Stimulated activated CD8-positive, alpha-beta memory T cell treated with anti-CD3 and anti-CD28 coated beads, Interleukin-15, amount 100 ng/mL, for 1 hour (primary cell): ENCODE measurements at regions not wholly inside any gene's neighbourhood (a gene's known extent, or its start where the extent isn't known, plus 50 kb on each side); places are given as distances from the start of the nearest gene placed in this dataset.

Source experiments
- DNase-seq: peaks from one replicate; pipeline ENCODE4 v3.0.0-alpha.2; 2020; ENCODE audit warnings: low read depth

GRCh38 chr13:24008679-24009078, 111.4 kb upstream of the C1QTNF9B start:
- no peak for DNase-seq

- DNase-seq = no peak
Measured at GRCh38 chr13:24011266-24011665, 114.0 kb upstream of the C1QTNF9B start.

- DNase-seq = no peak
Measured at GRCh38 chr13:24012648-24013047, 115.3 kb upstream of the C1QTNF9B start.

GRCh38 chr13:24013189-24013588, 115.9 kb upstream of the C1QTNF9B start:
- DNase-seq = no peak

- no peak for DNase-seq
Measured at GRCh38 chr13:24016046-24016445, 118.7 kb upstream of the C1QTNF9B start.

GRCh38 chr13:24022568-24022967, 125.3 kb upstream of the C1QTNF9B start:
- DNase-seq = no peak

GRCh38 chr13:24023073-24023472, 125.8 kb upstream of the C1QTNF9B start:
- DNase-seq = no peak

GRCh38 chr13:24027494-24027893, 130.2 kb upstream of the C1QTNF9B start:
- no peak for DNase-seq

GRCh38 chr13:24032252-24032651, 128.3 kb upstream of the SPATA13 start:
- DNase-seq = no peak

GRCh38 chr13:24032674-24033073, 127.8 kb upstream of the SPATA13 start:
- DNase-seq = no peak

GRCh38 chr13:24033527-24034302, 126.8 kb upstream of the SPATA13 start:
- DNase-seq = no peak

- DNase-seq = no peak
Measured at GRCh38 chr13:24035411-24035810, 125.1 kb upstream of the SPATA13 start.

GRCh38 chr13:24036115-24036514, 124.4 kb upstream of the SPATA13 start:
- no peak for DNase-seq

GRCh38 chr13:24038405-24038804, 122.1 kb upstream of the SPATA13 start:
- DNase-seq = no peak

- no peak for DNase-seq
Measured at GRCh38 chr13:24038841-24039330, 121.6 kb upstream of the SPATA13 start.

- DNase-seq = no peak
Measured at GRCh38 chr13:24039621-24040475, 120.7 kb upstream of the SPATA13 start.

- no peak for DNase-seq
Measured at GRCh38 chr13:24040835-24041234, 119.7 kb upstream of the SPATA13 start.

GRCh38 chr13:24041651-24042225, 118.8 kb upstream of the SPATA13 start:
- no peak for DNase-seq

GRCh38 chr13:24042710-24043440, 117.6 kb upstream of the SPATA13 start:
- DNase-seq = no peak

GRCh38 chr13:24043590-24044350, 116.8 kb upstream of the SPATA13 start:
- no peak for DNase-seq

GRCh38 chr13:24045597-24045996, 114.9 kb upstream of the SPATA13 start:
- no peak for DNase-seq
